Keratinocyte (primary cell): ENCODE measurements at regions not wholly inside any gene's neighbourhood (a gene's known extent, or its start where the extent isn't known, plus 50 kb on each side); places are given as distances from the start of the nearest gene placed in this dataset.

ENCODE experiments used
- EZH2 ChIP-seq: IDR thresholded peaks from one replicate; pipeline ENCODE4 v1.6.1; 2012; ENCODE audit warnings: inconsistent platforms, mild to moderate bottlenecking, low read length, moderate library complexity
- TF ChIP-seq, protein P1 (sequence below), 3 experiments: IDR thresholded peaks in 1 of 3; conservative IDR thresholded peaks in 1 of 3; optimal IDR thresholded peaks in 1 of 3; 2 replicates in 2 of 3; 3 replicates in 1 of 3; pipeline versions ENCODE3 to v1.5.1; 2011; ENCODE audit warnings: low read length in 3 of 3, mild to moderate bottlenecking in 3 of 3, moderate library complexity in 2 of 3, control low read depth in 1 of 3, inconsistent platforms in 1 of 3; ENCODE audit not compliant: insufficient read depth in 2 of 3; ENCODE audit errors: extremely low read depth in 1 of 3

DNA sequence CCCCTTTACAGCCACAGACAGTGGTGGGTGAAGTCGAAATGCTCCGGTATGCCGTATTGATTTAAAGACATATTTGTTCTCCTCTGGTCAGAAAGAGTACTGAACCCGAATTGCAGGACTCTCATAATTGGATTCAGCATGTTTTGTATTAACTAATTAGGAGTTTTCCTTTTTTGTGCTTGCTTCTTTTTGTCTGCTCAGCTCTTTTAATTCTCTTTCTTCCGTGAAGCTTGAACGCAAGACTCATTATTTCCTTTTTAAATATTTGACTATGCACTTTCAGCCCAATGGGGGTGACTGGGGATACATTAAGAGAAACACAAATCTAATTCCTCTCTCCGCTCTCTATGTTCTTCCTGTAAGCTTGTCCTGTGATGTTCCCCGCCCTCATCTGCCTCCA, 246.6 kb upstream of the IRX2 start:
- TF ChIP-seq, protein P1, sequence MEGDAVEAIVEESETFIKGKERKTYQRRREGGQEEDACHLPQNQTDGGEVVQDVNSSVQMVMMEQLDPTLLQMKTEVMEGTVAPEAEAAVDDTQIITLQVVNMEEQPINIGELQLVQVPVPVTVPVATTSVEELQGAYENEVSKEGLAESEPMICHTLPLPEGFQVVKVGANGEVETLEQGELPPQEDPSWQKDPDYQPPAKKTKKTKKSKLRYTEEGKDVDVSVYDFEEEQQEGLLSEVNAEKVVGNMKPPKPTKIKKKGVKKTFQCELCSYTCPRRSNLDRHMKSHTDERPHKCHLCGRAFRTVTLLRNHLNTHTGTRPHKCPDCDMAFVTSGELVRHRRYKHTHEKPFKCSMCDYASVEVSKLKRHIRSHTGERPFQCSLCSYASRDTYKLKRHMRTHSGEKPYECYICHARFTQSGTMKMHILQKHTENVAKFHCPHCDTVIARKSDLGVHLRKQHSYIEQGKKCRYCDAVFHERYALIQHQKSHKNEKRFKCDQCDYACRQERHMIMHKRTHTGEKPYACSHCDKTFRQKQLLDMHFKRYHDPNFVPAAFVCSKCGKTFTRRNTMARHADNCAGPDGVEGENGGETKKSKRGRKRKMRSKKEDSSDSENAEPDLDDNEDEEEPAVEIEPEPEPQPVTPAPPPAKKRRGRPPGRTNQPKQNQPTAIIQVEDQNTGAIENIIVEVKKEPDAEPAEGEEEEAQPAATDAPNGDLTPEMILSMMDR (optimal IDR thresholded peaks at IDR 0.05 in 1 of 3, IDR thresholded peaks at IDR 0.05 in 1 of 3, conservative IDR thresholded peaks at IDR 0.05 in 1 of 3; ENCODE audit: extremely low read depth in 1 of 3, insufficient read depth in 2 of 3, low read length in 3 of 3): no peak
- TF ChIP-seq EZH2: no peak
